Stimulated activated CD4-positive, alpha-beta T cell treated with anti-CD3 and anti-CD28 coated beads, Interleukin-15, amount 100 ng/mL, for 48 hours (primary cell): ENCODE measurements at regions not wholly inside any gene's neighbourhood (a gene's known extent, or its start where the extent isn't known, plus 50 kb on each side); places are given as distances from the start of the nearest gene placed in this dataset.

Experiments used
- DNase-seq, 2 donors: peaks; one replicate each; pipeline ENCODE4 v3.0.0-alpha.2; 2020; ENCODE audit warnings: low read depth in 2 of 2

GRCh38 chr6:15994814-15995459 lies 133.9 kb upstream of the MYLIP start:
- DNase-seq = no peak

DNA sequence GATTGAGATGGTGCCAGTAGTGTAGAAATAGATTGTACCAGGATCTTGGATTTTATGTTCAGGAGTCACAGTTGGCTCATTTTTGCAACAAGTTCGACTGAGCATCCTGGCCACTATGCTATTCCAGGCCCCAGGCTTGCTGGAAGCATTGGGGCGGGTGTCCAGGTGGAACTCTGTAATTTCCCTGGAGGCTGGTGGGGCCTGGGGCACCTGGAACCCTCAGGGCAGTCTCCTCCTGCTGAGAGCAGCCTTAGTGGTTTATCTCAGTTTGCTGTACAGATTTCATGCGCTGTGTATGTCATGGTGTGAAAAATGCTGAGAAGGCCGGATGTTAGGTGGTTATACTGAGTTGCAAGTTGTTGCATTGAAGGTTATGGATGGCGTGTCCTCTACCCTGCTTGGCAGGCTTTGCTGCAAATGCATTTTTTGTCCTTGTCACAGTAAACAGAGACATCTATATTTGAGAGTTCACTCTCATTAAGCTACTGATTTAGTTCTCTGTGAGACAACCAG lies 135.1 kb upstream of the MYLIP start:
- no peak for DNase-seq

GRCh38 chr6:15990179-15990578 lies 138.7 kb upstream of the MYLIP start:
- no peak for DNase-seq

- no peak for DNase-seq
These were observed 139.5 kb upstream of the MYLIP start for GRCh38 chr6:15989397-15989796.

DNA sequence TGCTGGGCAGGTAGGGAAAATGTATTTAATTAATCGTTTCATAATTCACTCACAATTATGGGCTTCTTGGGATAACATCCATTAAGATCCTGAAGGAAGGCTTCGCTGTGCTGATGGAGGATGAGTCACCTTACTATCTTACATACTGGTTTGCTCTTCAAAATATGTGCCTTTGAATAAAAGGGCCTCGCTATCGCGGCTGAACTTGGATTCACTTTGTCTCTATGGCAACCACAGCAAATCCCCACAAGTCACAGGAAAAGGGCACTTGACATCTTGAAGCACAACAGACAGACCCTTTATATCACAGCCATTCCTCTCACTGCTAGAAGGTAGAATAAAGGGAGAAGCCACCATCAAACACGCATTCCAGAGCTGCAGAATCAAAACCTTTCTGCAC lies 141.3 kb upstream of the MYLIP start:
- no peak for DNase-seq

DNA sequence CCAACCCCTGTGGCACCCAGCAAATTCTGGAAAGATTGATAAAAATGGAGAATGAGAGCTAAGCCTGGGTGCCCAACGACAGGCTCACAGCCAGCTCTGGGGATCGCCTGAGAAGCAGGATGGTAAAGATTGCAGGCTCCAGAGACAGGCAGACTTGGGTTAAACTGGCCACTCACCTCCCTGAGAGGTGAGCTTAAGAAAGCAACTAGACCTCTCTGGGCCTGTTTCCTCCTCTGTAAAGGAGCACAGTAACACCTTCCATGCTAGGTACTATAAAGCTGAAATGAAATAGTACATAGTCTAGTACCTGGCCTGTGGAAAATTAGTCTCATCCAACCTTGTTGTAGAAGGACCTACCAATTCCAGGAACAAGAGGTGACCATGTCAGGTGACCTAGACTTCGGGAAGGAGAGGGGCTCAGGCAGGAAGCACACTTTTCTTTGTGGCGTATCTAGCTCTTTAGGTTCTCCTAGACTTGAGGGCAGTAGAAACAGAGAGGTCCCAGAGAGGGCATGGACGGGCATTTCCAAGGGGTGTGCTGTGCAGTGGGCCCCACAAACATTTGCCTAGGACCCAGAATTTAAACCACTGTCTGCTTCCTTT lies 142.8 kb upstream of the MYLIP start:
- DNase-seq = no peak

DNA sequence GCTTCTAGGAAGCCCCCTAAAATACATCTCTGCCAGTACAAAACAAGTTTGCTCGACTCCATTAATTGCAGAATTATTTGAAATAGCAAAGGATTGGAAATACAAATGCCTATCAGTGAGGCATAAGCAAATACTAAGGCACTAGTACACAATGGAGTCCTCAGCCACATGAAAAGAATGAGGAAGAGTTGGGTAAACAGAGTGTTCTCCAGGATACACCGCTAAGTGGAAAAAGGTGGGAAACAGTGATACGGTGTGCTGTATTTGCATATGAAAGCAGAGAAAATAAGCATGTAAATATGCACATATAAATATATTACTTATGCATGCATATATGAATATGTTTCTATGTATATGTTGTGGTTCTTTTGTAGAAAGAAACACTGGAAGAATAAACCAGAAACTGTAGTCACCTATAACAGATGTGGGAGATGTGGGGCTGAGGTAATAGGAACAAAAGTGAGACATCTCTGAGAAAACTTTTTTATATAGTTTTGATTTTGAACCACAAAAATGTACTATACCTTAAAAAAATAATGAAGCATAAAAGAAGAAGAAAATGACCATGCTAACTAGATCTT lies 143.4 kb upstream of the MYLIP start:
- no peak for DNase-seq

DNA sequence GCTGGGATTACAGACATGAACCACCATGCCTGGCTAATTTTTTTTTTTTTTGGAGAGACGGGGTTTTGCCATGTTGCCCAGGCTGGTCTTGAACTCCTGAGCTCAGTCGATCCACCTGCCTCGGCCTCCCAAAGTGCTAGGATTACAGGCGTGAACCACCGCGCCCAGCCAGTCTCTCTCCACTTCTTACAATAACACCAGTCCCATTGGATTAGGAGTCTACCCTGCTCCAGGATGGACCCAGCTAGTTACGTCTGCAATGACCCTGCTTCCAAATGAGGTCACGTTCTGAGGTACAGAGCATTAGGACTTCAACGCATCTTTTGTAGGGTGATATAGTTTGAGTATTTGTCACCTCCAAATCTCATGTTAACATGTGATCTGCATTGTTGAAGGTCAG lies 146.9 kb upstream of the MYLIP start:
- DNase-seq = no peak

DNA sequence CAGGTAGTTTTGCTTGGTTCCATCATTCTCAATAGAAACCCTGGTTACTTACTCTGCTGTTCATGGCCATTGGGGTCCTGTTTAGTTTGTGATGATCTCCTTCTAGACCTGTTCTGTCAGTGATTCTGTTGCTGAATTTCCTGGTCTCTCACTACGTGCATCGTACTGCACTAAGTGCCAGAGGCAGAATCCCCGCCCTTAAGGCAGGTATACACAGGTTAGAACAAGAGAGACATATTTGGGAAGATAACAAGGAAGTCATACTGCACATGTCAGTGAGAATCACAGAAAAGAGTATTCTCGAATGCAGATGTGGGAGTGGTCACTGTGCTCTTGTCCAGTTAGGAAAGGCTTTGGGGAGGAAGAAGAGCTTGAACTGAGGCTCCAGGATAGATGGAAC lies 148.1 kb upstream of the MYLIP start:
- no peak for DNase-seq

- DNase-seq = no peak
These were observed 150.5 kb upstream of the MYLIP start for GRCh38 chr6:15978426-15978825.

DNA sequence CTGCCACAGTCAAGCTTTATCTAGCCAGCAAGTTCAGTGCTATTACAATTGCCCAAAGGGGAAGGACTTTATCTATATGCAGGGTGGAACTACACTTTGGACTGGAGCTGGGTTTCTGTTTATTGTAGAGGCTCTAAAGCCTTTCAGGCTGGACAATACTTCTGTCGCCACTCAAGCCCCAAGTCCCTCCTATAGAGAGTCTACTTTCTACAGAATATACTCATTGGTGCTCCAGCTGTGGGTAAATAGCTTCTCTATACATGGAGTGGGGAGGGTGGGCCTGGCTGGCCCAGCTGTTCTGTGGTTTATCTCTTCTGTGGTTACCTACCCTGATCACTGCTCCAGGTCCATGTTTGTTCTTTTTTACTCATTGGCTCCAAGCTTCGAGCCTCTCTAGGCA lies 151.8 kb upstream of the MYLIP start:
- DNase-seq = no peak

DNA sequence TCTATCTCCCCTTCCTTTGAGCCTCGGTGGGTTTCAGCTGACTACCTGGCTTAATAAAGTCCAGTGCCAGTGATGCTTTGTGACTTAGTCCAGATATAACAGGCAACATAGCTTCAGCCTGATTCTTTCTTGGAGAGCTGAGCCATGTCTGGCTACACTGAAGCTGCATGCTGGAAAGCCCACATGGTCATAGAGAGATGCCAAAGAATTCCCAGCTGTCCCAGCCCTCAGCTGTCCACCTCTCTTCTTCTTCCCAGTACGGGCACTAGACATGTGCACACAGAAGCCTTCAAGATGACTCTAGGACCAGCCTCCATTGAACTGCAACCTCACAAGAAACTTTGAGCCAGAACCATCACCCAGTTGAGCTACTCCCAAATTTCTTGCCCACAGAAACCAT lies 154.1 kb upstream of the MYLIP start:
- no peak for DNase-seq

DNA sequence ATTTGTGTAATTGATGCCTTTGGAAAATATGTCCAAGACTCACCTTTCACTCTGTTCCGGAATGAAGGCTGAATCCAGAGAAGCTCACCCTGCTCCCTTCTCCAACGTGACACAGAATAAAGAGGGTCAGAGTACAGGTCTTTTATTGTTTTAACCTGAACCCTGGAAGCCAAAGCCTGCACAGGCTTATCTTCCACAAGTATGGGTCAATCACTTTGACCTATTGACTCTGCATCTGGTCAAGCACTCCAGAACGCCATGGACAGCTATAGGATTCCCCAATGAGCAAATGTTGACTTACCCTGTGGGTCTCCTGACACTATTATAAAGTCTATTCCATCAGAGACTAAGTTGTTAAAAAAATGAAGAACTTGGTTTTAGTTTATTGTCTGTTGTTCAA lies 158.4 kb upstream of the MYLIP start:
- DNase-seq = no peak

DNA sequence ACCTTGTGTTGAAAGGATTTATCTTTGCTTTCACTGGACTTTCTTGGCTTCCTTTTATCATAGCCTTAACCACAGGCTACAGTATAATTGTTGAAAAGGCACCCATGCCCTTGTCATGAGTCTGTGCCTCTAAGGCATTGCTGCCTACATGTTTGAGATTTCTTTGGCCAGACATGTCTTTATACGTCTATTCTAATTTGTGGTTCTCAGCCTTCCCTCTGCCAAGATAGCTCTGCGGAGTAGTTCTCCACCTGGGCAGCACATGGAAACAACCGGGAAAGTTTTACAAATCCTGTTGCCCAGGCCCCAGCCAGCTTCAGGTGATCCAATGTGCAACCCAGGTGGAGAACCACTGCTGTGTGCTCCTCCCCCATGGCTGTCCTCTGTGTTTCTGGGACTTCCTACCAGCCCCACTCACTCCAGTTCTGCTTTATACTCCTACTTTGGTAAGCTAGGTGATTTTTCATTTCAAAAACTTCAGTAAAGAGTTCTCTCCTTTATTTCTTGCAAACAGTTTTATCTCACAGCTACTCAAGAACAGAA lies 159.6 kb upstream of the MYLIP start:
- no peak for DNase-seq

DNA sequence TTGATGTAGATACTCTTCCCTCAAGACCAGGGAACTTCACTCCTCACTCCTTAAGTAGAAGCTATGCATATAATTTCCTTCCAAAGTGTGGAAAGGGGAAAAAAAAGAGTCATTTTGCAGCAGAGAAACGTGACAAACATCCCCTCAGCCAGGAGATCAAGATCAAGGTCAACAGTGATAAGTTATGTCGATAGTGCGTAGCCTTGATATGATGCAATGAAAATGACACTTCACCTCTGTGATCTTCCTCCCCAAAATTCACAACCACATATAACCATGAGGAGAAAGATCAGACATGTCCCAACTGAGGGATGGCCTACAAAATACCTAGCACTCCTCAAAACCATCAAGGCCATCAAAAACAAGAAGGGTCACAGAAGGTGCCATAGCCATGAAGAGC lies 160.4 kb upstream of the MYLIP start:
- DNase-seq = no peak

GRCh38 chr6:15966000-15966520 lies 162.8 kb upstream of the MYLIP start:
- DNase-seq = no peak

- DNase-seq = no peak
These were observed 166.5 kb upstream of the MYLIP start for GRCh38 chr6:15962449-15962764.

DNA sequence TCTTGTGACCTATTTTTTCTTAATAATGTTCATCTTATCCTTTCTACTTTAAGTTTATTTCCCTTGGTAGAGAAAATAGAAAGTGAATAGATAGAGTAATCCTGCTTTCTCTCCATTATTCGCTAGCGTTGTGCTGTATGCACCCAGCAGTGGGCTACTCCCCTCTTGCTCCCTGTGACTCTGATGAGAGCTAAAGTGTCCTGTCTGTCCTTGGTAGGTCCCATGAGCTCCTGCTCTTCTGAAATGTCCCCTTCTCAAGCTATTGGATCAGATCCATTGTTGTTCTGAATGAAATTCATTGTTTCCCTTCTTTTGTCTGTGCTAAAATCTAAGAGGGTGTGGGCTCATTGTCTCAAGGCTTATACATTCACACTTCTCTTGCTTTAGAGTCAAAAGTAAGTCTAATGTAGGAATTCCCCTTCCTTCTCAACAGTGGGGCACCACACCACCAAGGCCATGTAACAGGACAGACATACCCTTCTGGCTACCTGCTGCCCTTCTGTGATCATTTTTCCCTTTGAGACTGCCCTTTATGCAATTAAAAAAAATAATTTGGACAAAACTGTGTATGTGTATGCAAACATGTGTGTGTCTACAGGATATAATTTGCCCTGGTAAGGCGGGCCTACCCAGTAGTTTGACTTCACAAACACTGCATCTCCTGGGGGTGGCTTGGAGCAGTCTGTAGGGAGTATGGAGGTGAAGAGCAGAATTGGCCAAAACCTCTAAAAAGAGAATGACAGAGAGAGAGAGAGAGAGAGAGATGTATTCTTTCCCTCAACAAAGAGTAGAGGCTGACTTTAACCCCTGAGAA lies 167.0 kb upstream of the MYLIP start:
- DNase-seq = no peak

GRCh38 chr6:15960740-15961634 lies 167.9 kb upstream of the MYLIP start:
- no peak for DNase-seq

DNA sequence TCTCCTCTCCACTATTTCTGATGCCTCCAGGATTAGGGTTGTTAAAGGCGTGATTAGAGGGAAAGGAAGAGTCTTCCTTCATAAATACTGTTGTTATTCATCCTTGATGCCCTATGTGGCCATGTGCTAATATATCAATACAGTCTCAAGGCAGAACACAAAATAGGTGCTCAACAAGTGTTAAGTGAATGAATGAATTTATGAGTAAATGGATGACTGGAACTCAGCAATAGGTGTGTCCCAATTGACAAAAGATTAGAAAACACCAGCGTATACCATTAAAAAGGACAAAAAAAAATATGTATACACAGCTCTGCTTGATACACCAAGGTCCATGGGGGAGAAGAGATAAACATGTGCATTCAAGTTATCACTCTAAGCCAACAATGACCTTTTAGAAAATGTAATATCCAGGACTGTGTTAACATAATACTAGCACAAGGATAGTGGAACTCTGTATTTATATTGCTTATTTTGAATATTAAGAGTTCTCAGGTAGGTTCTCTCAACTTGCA lies 171.2 kb upstream of the MYLIP start:
- no peak for DNase-seq
